ENCODE measurements at regions not wholly inside any gene's neighbourhood (a gene's known extent, or its start where the extent isn't known, plus 50 kb on each side); places are given as distances from the start of the nearest gene placed in this dataset.

GRCh38 chr2:144152817-144153271, 367.1 kb downstream of the ZEB2 start:
- TF ChIP-seq YY1 (IDR thresholded peaks at IDR 0.05) (no peak), ZBTB33 (IDR thresholded peaks at IDR 0.05) (no peak), CTCF (IDR thresholded peaks at IDR 0.05; ENCODE audit: low read depth, low read length, missing input control) (no peak), GABPA (IDR thresholded peaks at IDR 0.05 in 1 of 2, conservative IDR thresholded peaks at IDR 0.05 in 1 of 2) (no peak), EGR1 (IDR thresholded peaks at IDR 0.05; ENCODE audit: low read depth in 2 of 2) (no peak), SP1 (IDR thresholded peaks at IDR 0.05) (no peak), HNF4G (IDR thresholded peaks at IDR 0.05) (no peak), JUND (IDR thresholded peaks at IDR 0.05) (no peak), RXRA (IDR thresholded peaks at IDR 0.05) (no peak), RAD21 (IDR thresholded peaks at IDR 0.05) (peak; percentile 32 to 39), TAF1 (conservative IDR thresholded peaks at IDR 0.05) (no peak)
- TF ChIP-seq, protein P1, sequence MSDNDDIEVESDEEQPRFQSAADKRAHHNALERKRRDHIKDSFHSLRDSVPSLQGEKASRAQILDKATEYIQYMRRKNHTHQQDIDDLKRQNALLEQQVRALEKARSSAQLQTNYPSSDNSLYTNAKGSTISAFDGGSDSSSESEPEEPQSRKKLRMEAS (IDR thresholded peaks at IDR 0.05), result no peak
- TF ChIP-seq, protein P2, sequence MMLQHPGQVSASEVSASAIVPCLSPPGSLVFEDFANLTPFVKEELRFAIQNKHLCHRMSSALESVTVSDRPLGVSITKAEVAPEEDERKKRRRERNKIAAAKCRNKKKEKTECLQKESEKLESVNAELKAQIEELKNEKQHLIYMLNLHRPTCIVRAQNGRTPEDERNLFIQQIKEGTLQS (IDR thresholded peaks at IDR 0.05), result no peak
- TF ChIP-seq, protein P3, sequence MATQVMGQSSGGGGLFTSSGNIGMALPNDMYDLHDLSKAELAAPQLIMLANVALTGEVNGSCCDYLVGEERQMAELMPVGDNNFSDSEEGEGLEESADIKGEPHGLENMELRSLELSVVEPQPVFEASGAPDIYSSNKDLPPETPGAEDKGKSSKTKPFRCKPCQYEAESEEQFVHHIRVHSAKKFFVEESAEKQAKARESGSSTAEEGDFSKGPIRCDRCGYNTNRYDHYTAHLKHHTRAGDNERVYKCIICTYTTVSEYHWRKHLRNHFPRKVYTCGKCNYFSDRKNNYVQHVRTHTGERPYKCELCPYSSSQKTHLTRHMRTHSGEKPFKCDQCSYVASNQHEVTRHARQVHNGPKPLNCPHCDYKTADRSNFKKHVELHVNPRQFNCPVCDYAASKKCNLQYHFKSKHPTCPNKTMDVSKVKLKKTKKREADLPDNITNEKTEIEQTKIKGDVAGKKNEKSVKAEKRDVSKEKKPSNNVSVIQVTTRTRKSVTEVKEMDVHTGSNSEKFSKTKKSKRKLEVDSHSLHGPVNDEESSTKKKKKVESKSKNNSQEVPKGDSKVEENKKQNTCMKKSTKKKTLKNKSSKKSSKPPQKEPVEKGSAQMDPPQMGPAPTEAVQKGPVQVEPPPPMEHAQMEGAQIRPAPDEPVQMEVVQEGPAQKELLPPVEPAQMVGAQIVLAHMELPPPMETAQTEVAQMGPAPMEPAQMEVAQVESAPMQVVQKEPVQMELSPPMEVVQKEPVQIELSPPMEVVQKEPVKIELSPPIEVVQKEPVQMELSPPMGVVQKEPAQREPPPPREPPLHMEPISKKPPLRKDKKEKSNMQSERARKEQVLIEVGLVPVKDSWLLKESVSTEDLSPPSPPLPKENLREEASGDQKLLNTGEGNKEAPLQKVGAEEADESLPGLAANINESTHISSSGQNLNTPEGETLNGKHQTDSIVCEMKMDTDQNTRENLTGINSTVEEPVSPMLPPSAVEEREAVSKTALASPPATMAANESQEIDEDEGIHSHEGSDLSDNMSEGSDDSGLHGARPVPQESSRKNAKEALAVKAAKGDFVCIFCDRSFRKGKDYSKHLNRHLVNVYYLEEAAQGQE (IDR thresholded peaks at IDR 0.05), result no peak
